ENCODE measurements at regions not wholly inside any gene's neighbourhood (a gene's known extent, or its start where the extent isn't known, plus 50 kb on each side); places are given as distances from the start of the nearest gene placed in this dataset.

GRCh38 chr16:64437706-64438324 lies 684.0 kb downstream of the CDH11 start:
- DNase-seq (ENCODE audit: low spot score): no peak
- no peak overlapping the region for H3K27ac ChIP-seq (replicated peaks; ENCODE audit: low read length)

GRCh38 chr16:64434526-64435069 lies 687.3 kb downstream of the CDH11 start:
- H2AFZ ChIP-seq (ENCODE audit: low read length): peak overlapping the region; percentile 21
- no peak overlapping the region for H3K4ac ChIP-seq (ENCODE audit: low read length)
- H3K79me1 ChIP-seq (ENCODE audit: low read depth, low read length): no peaks in the 10 kb centered on the region
- H3K18ac ChIP-seq (ENCODE audit: low read length): no peak overlapping the region
- no peak overlapping the region for H3K4me2 ChIP-seq (ENCODE audit: insufficient read depth, low read length, poor library complexity, severe bottlenecking)
- H3K27me3 ChIP-seq (ENCODE audit: control insufficient read depth in 3 of 3, insufficient read depth in 3 of 3, low read depth in 1 of 3, low read length in 3 of 3): no peaks in the 10 kb centered on the region
- H3K4me3 ChIP-seq (ENCODE audit: low read length in 2 of 2): no peak overlapping the region
- no peak overlapping the region for H2BK15ac ChIP-seq (ENCODE audit: low read length)
- H3K9ac ChIP-seq (ENCODE audit: low read depth, low read length, poor library complexity): no peak overlapping the region
- no peak overlapping the region for H3K14ac ChIP-seq (ENCODE audit: low read length)
- H2AK5ac ChIP-seq (ENCODE audit: low read depth, low read length): no peak overlapping the region
- H4K8ac ChIP-seq (ENCODE audit: low read depth, low read length): no peak overlapping the region
- no peaks in the 10 kb centered on the region for H3K36me3 ChIP-seq (replicated peaks in 1 of 2; ENCODE audit: control insufficient read depth in 2 of 2, insufficient read depth in 2 of 2, low read length in 2 of 2)
- no peaks in the 10 kb centered on the region for H3K9me3 ChIP-seq (replicated peaks in 1 of 2; ENCODE audit: control insufficient read depth in 2 of 2, insufficient read depth in 1 of 2, low read depth in 1 of 2, low read length in 2 of 2)
- no peak overlapping the region for H2BK12ac ChIP-seq (ENCODE audit: low read length)
- DNase-seq (ENCODE audit: low spot score): no peak
- no peak overlapping the region for H4K91ac ChIP-seq (ENCODE audit: low read depth, low read length, poor library complexity)
- H3K23ac ChIP-seq (ENCODE audit: low read depth, low read length, poor library complexity): no peak overlapping the region
- H3K27ac ChIP-seq (replicated peaks; ENCODE audit: low read length): no peak overlapping the region
- no CpG with 5 or more reads among the region's 4 CpGs for WGBS, 2 donors (ENCODE audit: extremely low coverage in 2 of 2, insufficient read length in 2 of 2, insufficient replicate concordance in 1 of 2)
- no peak overlapping the region for H2BK5ac ChIP-seq (ENCODE audit: low read length)
- no peak overlapping the region for H2BK120ac ChIP-seq (ENCODE audit: low read depth, low read length)
- no peaks in the 10 kb centered on the region for H3K4me1 ChIP-seq (ENCODE audit: control insufficient read depth in 2 of 2, insufficient read depth in 1 of 2, low read depth in 1 of 2, low read length in 2 of 2)

More at GRCh38 chr16:64437706-64438324, 684.0 kb downstream of the CDH11 start:
- Histone ChIP-seq H3K9me3 (replicated peaks in 1 of 2; ENCODE audit: control insufficient read depth in 2 of 2, insufficient read depth in 1 of 2, low read depth in 1 of 2, low read length in 2 of 2) (no peaks in the 10 kb centered on the region), H3K4me2 (ENCODE audit: insufficient read depth, low read length, poor library complexity, severe bottlenecking) (no peak overlapping the region), H3K4me1 (ENCODE audit: control insufficient read depth in 2 of 2, insufficient read depth in 1 of 2, low read depth in 1 of 2, low read length in 2 of 2) (no peaks in the 10 kb centered on the region), H2BK15ac (ENCODE audit: low read length) (no peak overlapping the region), H4K8ac (ENCODE audit: low read depth, low read length) (no peak overlapping the region), H3K79me1 (ENCODE audit: low read depth, low read length) (no peaks in the 10 kb centered on the region), H3K27me3 (ENCODE audit: control insufficient read depth in 3 of 3, insufficient read depth in 3 of 3, low read depth in 1 of 3, low read length in 3 of 3) (no peaks in the 10 kb centered on the region), H4K91ac (ENCODE audit: low read depth, low read length, poor library complexity) (no peak overlapping the region), H2BK12ac (ENCODE audit: low read length) (no peak overlapping the region), H3K18ac (ENCODE audit: low read length) (no peak overlapping the region), H3K9ac (ENCODE audit: low read depth, low read length, poor library complexity) (no peak overlapping the region), H2AFZ (ENCODE audit: low read length) (peak overlapping the region; percentile 5), H2BK5ac (ENCODE audit: low read length) (no peak overlapping the region), H3K36me3 (replicated peaks in 1 of 2; ENCODE audit: control insufficient read depth in 2 of 2, insufficient read depth in 2 of 2, low read length in 2 of 2) (no peaks in the 10 kb centered on the region), H2BK120ac (ENCODE audit: low read depth, low read length) (no peak overlapping the region), H3K4ac (ENCODE audit: low read length) (no peak overlapping the region), H3K14ac (ENCODE audit: low read length) (no peak overlapping the region), H3K4me3 (ENCODE audit: low read length in 2 of 2) (no peak overlapping the region), H2AK5ac (ENCODE audit: low read depth, low read length) (no peak overlapping the region), H3K23ac (ENCODE audit: low read depth, low read length, poor library complexity) (no peak overlapping the region)
- no CpG with 5 or more reads among the region's 9 CpGs for WGBS, 2 donors (ENCODE audit: extremely low coverage in 2 of 2, insufficient read length in 2 of 2, insufficient replicate concordance in 1 of 2)

GRCh38 chr16:64428463-64429113 lies 693.3 kb downstream of the CDH11 start:
- Histone ChIP-seq H4K8ac (ENCODE audit: low read depth, low read length) (no peak overlapping the region), H2AFZ (ENCODE audit: low read length) (no peak overlapping the region), H3K9me3 (replicated peaks in 1 of 2; ENCODE audit: control insufficient read depth in 2 of 2, insufficient read depth in 1 of 2, low read depth in 1 of 2, low read length in 2 of 2) (no peaks in the 10 kb centered on the region), H2BK5ac (ENCODE audit: low read length) (no peak overlapping the region), H3K18ac (ENCODE audit: low read length) (no peak overlapping the region), H3K27me3 (ENCODE audit: control insufficient read depth in 3 of 3, insufficient read depth in 3 of 3, low read depth in 1 of 3, low read length in 3 of 3) (no peaks in the 10 kb centered on the region), H3K79me1 (ENCODE audit: low read depth, low read length) (no peaks in the 10 kb centered on the region), H2AK5ac (ENCODE audit: low read depth, low read length) (no peak overlapping the region), H3K4ac (ENCODE audit: low read length) (no peak overlapping the region), H3K27ac (replicated peaks; ENCODE audit: low read length) (no peak overlapping the region), H3K4me2 (ENCODE audit: insufficient read depth, low read length, poor library complexity, severe bottlenecking) (no peak overlapping the region), H3K4me3 (ENCODE audit: low read length in 2 of 2) (no peak overlapping the region), H3K23ac (ENCODE audit: low read depth, low read length, poor library complexity) (no peak overlapping the region), H2BK12ac (ENCODE audit: low read length) (no peak overlapping the region), H3K9ac (ENCODE audit: low read depth, low read length, poor library complexity) (no peak overlapping the region), H2BK120ac (ENCODE audit: low read depth, low read length) (no peak overlapping the region), H2BK15ac (ENCODE audit: low read length) (no peak overlapping the region), H3K36me3 (replicated peaks in 1 of 2; ENCODE audit: control insufficient read depth in 2 of 2, insufficient read depth in 2 of 2, low read length in 2 of 2) (no peaks in the 10 kb centered on the region), H3K14ac (ENCODE audit: low read length) (no peak overlapping the region), H4K91ac (ENCODE audit: low read depth, low read length, poor library complexity) (no peak overlapping the region), H3K4me1 (ENCODE audit: control insufficient read depth in 2 of 2, insufficient read depth in 1 of 2, low read depth in 1 of 2, low read length in 2 of 2) (peaks cover 0 to 2% of the 10 kb centered on the region in 2 donors)
- DNase-seq (ENCODE audit: low spot score): no peak
- no CpG with 5 or more reads among the region's 5 CpGs for WGBS, 2 donors (ENCODE audit: extremely low coverage in 2 of 2, insufficient read length in 2 of 2, insufficient replicate concordance in 1 of 2)

- no peak for DNase-seq (ENCODE audit: low spot score)
- no peak overlapping the region for H3K18ac ChIP-seq (ENCODE audit: low read length)
- no peak overlapping the region for H2BK12ac ChIP-seq (ENCODE audit: low read length)
- H4K8ac ChIP-seq (ENCODE audit: low read depth, low read length): no peak overlapping the region
- H2BK15ac ChIP-seq (ENCODE audit: low read length): no peak overlapping the region
- no peak overlapping the region for H3K9ac ChIP-seq (ENCODE audit: low read depth, low read length, poor library complexity)
- whole genome bisulfite sequencing, 2 donors (ENCODE audit: extremely low coverage in 2 of 2, insufficient read length in 2 of 2, insufficient replicate concordance in 1 of 2): no CpG with 5 or more reads among the region's 3 CpGs
- H3K27ac ChIP-seq (replicated peaks; ENCODE audit: low read length): no peak overlapping the region
- H3K79me1 ChIP-seq (ENCODE audit: low read depth, low read length): no peaks in the 10 kb centered on the region
- no peak overlapping the region for H2AFZ ChIP-seq (ENCODE audit: low read length)
- no peak overlapping the region for H2AK5ac ChIP-seq (ENCODE audit: low read depth, low read length)
- no peak overlapping the region for H3K4me2 ChIP-seq (ENCODE audit: insufficient read depth, low read length, poor library complexity, severe bottlenecking)
- H3K27me3 ChIP-seq (ENCODE audit: control insufficient read depth in 3 of 3, insufficient read depth in 3 of 3, low read depth in 1 of 3, low read length in 3 of 3): no peaks in the 10 kb centered on the region
- H3K4me1 ChIP-seq (ENCODE audit: control insufficient read depth in 2 of 2, insufficient read depth in 1 of 2, low read depth in 1 of 2, low read length in 2 of 2): peaks cover 0 to 2% of the 10 kb centered on the region in 2 donors
- H3K23ac ChIP-seq (ENCODE audit: low read depth, low read length, poor library complexity): no peak overlapping the region
- no peaks in the 10 kb centered on the region for H3K9me3 ChIP-seq (replicated peaks in 1 of 2; ENCODE audit: control insufficient read depth in 2 of 2, insufficient read depth in 1 of 2, low read depth in 1 of 2, low read length in 2 of 2)
- no peak overlapping the region for H3K4me3 ChIP-seq (ENCODE audit: low read length in 2 of 2)
- H3K14ac ChIP-seq (ENCODE audit: low read length): no peak overlapping the region
- H3K4ac ChIP-seq (ENCODE audit: low read length): no peak overlapping the region
- no peak overlapping the region for H4K91ac ChIP-seq (ENCODE audit: low read depth, low read length, poor library complexity)
- H3K36me3 ChIP-seq (replicated peaks in 1 of 2; ENCODE audit: control insufficient read depth in 2 of 2, insufficient read depth in 2 of 2, low read length in 2 of 2): no peaks in the 10 kb centered on the region
- H2BK120ac ChIP-seq (ENCODE audit: low read depth, low read length): no peak overlapping the region
- H2BK5ac ChIP-seq (ENCODE audit: low read length): no peak overlapping the region
Measured at GRCh38 chr16:64426131-64426666, 695.7 kb downstream of the CDH11 start.
